DMS79 treated with DMSO at 0.1 percent for 48 hours (cell line): ENCODE measurements at regions not wholly inside any gene's neighbourhood (a gene's known extent, or its start where the extent isn't known, plus 50 kb on each side); places are given as distances from the start of the nearest gene placed in this dataset.

Experiments used
- DNase-seq: peaks from one replicate; lab custom pipeline; 2025; lab: John Stamatoyannopoulos, UW

DNA sequence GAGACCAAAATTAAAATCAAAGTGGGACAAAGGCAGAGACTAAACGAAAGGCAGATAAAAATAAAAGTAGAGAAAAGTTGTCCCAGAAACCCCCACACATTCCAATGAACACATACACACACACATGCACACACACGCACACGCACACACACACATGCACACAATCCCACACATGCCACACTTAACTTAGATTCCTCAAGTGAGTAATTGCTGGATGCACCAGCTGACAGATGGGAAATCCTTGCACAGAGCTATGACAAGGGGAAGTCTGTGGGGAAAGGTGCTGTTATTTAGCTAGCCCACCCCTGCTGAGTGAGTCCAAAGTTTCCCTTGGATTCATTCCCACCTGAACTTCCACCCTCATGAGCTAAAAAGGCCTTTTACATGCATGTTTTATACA lies 233.9 kb downstream of the RAB28 start:
- DNase-seq = no peak

DNA sequence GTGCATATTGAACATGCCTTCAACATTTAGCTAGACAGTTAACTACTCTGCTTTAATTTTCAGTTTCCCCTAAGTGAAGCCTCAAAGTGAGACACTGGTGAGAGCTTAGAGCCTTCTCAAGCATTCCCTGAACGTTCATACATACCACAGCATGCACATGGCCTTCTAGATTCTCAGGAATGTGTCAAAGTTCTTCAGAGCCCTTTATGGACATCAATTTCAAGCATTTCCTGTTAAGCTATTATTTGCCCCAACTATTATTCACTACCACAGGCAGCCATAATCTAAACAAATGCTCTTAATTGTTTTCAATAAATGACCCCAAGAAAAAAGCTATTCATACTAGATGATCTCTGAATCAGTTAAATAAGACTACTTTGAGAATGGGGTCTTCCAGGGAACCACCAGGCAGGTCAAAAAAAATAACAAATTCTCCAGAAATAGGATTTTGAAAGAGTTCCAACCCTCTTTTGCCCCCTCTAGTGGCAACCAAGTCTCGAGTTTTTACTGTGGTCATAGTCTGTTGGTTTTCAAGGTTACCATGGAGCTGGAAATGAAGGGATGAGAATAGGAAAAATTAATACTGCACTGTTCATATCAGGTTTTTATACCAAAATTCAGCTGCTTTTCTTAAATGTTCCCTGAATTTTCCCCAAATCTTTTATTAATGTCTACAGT lies 235.4 kb downstream of the RAB28 start:
- DNase-seq = no peak

DNA sequence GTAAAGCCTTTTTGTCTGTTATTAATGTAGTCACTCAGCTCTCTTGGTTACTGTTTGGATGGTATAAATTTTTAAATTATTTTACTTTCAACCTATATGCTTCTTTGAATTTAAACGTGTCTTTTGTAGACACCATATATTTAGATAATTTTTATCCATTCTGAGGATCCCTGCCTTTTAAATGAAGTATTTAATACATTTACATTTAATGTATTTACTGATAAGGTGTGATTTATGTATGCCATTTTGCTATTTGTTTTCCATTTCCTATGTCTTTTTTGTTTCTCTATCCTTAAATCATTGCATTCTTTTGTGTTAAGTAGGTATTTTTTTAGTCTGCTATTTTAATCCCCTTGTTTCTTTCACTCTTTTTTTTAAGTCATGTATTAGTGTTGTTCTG lies 238.0 kb downstream of the RAB28 start:
- DNase-seq = no peak

DNA sequence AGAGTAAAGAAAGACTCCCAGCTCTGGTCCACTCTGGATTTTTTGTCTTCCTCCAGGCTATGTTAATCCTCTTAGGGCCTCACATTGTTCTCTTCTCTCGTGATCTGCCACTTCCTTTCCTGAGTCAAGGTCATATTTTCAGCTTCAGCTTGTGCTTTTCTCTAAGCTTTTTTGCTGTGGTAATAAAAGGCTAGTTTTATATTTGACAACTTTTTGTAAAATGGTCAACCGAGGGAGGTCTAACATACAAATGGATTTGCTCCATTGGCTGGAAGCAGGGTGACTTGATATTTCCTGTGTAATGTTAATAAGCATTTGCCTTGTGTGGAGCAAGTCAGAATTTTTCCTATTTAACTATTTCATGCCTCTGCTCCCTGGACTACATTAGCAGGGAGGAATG lies 239.7 kb downstream of the RAB28 start:
- no peak for DNase-seq

DNA sequence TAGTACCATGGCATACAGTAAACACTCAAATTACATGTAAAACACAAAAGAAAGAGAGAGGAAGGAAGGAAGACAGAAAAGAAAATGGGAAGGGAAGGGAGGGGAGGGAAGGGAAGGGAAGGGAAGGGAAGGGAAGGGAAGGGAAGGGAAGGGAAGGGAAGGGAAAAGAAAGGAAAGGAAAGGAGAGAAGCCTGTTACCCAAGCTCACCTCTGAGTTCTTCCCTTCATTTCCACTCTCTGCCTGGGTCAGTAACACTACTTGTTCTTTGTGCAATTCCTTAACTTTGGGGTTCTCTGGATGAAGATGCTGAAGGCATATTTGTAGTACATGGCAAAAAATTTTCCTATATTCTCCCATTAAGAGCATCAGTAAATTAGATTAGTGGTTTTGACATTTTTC lies 241.0 kb downstream of the RAB28 start:
- no peak for DNase-seq

DNA sequence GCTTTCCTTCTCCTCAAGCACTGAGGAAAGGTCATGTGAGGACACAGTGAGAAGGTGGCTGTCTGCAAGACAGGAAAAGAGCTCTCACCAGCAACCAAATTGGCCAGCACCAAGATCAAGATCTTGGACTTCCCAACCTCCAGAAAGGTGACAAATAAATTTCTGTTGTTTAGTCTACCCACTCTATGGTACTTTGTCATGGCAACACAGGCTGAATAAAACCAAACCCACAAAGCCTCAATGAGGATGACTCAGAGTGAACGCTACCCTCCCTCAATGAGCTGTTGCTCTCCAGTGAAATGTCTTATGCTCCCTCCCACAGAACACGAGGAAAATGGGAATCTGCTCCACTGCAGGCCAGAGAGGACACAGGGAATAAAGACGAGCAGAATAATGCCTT lies 244.1 kb downstream of the RAB28 start:
- no peak for DNase-seq

DNA sequence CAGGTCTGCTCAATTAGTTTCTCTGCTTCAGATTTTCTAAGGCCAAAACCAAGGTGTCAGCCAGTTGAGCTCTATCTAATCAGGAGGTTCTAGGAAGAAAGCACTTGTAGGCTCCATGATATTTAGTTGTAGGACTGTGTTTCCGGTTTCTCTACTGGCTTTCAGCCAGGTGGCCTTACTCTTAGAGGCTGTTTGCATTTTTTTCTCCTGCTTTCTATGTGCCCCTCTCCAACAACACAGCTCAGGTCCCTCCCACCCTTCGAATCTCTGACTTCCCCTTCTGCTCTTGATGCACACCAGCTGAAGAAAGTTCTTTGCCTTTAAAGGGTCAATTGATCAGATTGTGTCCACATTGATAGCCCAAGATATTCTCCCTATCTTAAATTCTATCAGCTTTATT lies 245.2 kb downstream of the RAB28 start:
- no peak for DNase-seq

DNA sequence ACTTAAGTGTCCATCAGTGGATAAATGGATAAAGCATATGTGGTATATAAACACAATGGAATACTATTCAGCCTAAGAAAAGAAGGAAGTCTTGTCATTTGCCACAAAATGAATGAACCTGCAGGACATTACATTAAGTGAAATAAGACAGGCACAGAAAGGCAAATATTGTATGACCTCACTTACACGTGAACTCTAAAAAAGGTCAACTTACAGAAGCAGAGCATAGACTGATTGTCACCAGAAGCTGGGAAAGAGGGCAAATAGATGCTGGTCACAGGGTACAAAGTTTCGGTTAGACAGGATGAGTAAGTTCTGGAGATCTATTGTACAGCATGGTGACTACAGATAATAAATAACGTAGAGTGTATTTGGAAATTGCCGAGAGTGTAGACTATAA lies 247.7 kb downstream of the RAB28 start:
- no peak for DNase-seq

DNA sequence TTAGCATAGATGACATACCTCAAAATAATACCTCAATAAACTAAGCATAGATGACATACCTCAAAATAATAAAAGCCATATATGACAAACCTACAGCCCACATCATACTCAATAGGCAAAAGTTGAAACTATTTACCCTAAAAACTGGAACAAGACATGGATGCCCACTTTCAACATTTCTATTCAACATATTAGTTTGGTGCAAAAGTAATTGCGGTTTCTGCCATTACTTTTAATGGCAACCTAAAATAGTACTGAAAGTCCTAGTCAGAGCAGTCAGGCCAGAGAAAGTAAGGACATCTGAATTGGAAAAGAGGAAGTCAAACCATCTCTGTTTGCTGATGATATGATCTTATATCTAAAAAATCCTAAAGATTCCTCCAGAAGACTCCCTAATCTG lies 250.4 kb downstream of the RAB28 start:
- DNase-seq = no peak

DNA sequence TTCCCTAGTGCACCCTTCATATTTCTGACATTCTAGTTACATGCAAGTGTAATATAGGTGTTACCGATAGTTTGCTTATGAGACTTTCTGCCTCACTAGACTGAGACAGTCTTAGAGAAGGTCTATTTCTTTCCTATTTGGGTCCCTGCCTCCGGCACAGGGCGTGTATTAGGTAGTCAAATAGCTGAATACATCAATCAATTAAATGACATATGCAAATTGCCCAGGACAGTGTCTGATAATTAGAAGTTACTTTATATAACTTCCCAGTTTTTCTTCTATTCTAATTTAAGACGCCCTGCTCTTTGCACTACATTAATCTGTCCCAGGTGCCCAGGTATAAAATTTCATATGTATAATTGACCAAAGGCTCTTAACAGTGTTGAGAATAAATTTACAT lies 264.2 kb downstream of the RAB28 start:
- no peak for DNase-seq

DNA sequence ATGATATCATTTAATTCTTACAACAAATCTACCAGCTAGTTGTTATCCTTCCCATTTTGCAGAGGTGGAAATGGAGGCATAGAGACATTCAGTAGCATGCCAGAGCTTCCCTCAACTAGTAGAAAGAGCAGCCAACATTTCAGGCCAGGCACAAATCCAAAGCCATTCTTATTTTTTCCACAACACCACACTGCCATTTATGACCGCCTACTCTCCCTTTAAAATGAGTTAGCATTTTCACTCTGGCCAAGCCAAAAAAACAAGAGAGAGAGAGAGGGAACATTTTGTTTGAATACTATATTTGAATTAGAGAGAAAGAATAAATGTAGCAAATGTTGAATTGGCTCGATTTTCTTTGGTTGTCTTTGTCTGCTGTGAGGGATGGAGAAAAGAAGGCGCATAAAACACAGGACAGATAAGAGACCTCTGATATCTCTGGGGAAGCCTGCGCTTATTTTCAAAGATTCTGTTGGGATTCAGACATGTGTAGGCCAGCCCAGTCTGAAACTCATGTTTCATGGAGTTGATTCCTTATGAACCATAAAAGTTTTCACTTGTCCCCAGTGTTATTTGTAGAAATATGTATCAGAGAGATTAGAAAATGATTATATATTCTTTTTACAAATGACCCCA lies 265.7 kb downstream of the RAB28 start:
- no peak for DNase-seq

DNA sequence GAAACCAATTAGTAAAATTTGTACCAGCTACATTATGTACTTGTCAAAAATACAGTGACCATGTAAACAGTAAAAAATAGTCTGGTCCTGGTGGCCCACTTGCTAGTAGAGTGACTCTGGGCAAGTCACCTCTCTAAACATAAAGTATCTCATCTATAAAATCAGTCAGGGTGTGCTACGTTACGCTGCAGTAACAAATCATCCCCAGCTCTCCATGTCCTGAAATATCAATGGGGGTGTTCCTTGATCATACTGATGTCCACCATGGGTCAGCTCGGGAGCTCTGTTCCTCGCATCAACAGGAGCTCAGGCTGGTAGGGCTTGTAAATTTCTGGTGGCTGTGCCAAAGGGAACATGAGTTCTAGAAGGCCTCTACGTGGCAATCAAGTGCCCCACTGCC lies 268.6 kb downstream of the RAB28 start:
- DNase-seq = no peak

DNA sequence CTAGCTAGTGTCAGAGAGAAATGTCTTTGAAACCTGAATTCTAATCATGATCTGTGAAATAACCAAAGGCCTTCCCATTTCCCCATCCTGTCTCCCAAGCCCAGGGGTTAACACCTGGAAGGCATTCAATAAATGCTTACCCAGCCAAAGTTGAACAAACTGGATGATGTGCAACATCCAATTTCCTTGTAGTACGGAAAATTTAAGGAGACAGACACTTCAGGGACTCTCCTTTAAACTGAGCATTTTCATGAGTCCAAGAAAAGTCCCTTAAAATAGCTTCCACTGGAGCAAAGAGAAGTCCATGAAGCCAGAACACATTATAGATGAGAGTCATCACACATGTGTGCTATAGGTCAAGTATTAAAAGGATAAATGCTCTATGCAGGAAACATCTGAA lies 271.2 kb downstream of the RAB28 start:
- DNase-seq = no peak

DNA sequence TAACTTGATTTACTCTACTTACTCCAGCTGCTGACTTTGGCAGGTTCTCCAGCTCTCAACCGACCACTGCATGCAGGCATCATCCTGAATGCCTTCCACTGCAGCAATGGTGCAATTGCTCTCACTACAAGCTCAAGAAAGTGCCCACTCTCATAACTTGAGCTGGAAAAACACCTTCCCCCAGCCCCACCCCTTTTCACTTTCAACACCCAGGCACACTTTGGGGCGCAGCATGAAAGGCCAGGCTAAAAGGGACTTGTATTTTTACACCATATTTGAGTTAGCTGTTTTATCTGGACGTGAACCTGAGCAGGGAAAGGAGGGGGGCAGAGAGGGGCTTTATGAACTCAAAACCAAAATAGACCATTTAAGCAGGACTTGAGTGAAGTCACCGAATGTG lies 274.5 kb downstream of the RAB28 start:
- DNase-seq = no peak

DNA sequence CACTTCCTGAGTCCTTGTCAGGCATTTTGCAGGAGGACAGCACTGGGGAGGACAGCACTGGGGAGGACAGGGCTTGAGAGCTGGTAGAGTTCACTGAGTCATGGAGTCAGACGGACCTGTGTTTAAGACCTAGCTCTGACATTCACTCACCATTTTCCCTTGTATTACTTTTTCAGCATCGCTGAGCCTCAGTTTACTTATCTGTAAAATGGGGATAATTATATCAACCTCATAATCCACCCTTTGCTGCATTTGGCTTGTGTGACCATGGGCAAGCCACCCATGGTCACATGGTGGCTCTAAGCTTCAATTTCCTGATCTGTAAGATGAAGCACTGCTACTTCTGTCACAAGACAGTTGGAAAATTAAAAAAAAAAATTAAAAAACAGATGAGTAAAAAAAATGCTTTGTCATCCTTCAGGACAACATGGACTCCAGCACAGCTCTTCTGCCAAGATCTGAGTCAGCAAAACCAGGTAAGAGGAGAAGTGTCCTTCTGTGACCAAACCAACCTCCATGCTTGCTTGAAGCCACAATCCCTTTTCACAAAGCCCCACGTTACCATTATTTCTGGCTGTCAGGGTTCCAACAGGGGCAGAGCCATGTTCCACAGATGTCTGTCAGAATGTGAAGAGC lies 275.5 kb downstream of the RAB28 start:
- no peak for DNase-seq

DNA sequence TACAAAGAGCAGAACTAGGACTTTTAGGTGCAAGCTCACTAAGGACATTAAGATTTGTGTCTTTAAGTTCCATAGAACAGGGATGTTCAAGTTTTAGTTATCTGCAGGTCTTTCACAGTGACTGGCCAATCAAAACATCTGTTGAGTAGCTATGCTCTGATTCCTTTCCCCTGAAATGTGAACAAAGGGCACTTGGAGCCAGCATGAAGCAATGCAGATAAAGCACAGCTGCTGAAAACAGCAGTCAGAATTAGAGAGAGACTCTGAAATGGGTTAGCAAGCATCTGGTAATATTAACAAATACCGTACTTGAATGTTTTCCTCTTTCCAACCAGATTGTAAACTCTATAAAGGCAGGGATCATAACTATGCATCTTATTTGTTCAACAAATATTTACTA lies 276.9 kb downstream of the RAB28 start:
- no peak for DNase-seq

DNA sequence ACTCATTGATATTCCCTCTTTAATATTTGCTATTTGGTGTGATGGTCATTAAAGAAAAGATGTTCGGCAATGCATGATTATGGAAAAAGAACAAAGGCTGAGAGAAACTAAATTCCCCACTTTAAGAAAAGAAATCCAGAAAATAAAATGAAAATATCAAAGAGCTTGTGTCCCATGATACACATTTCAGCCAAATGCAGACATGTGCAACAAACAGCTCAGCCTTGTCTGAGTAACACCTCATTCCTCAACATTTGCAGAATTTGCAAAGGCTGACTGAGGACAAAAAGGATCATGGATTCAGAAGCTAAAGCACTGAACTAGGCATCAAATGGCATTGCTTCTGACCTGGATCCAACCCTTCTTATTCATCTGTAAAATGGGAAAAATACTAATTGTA lies 281.0 kb downstream of the RAB28 start:
- no peak for DNase-seq

DNA sequence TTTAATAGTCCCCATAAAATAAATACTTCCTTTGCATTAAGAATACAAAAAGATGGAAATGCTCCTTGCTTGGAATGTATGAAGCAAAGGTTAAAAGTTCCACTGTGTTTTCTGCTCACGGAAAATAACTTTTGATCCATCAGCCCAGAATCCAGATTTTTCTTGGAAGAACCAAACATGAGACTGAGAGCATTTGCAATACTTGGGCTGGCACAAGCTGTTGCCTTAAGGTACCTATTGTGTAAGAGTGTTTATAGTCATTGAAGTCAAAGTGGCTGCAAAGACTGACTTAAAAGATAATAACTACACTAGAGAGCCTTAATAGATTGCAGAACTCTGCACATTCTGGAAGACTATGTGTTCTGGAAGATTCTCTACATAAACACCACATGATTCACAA lies 281.4 kb downstream of the RAB28 start:
- DNase-seq = no peak

DNA sequence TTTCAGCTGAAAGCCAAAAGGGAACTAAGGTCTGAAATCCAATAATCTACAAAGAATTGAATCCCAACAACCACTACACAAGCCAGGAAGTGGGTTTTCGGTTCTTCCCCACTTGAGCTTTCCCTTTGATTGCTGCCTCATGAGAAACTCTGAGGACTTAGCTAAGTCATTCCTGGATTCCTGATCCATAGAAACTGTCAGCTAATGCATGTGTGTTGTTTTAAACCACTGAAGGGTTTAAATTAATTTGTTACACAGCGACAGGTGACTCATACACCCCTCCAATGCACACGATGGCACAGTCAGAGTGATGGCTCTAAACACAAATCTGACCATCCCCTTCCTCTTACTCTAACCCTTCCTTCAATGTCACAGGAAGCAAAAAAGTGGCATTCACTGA lies 282.9 kb downstream of the RAB28 start:
- no peak for DNase-seq

DNA sequence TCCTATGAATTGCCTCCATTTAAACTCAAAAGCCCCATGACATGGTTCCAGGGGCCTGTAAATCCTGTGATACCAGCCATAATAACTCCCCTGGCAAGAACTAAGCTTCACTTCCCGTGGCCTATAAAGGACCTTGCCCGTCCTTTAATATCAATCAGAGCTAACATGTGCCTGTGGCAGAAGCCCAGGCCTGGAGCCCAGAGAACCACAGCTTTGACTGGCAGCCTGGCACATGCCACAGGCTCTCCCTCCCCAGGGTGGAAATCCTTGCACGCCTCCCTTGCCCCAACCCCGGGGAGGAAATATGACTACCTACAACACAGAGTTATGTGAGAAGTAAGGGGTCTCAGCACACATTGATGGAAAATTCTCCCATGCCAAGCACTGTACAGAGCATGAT lies 287.4 kb downstream of the RAB28 start:
- no peak for DNase-seq

DNA sequence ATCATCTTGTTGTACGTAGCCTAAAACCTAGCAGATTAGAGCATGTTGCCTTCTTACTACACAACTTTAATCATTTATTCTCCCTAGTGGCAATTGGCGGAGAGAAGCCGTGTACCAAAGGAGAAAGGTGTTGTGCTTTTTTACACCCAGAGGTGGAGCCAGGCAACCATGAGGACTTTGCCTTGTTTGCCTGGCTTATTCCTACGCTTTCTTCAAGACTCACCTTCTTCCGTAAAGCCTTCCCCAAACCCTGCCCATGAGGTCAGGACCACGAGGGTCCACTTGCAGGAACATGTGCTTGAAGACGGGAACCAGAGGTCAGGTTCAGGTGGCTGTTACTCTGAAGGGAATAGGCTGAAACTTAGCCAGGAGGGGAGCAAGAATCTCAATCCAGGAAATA lies 290.5 kb downstream of the RAB28 start:
- no peak for DNase-seq

DNA sequence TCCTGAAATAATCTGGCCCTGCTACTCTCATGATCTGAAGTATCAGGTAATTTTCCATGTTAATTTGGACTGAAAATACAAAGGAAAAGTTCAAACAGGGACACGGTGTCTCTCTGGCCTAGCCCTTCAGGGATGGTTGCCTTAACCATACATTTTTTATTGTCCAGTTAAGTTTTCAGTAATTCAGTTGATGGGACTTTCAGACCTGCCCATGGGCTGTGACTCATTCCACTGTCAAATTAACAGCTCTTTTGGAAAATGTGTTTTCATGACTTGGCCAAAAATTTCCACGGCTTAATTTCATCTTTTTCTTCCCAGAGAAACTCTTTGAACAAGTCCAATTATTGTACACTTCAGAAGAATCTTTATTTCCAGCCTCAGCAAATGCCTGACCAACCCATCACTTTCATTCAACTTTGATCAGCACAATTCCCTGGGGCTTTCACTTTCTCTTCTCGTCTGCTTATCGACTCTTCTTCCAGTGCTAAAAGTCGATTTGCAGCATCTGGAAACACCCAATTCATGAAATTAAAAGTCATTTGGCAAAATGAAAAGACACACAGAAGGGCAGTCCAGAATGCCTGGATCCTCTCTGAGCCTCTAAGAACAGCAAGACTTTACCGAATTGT lies 293.9 kb downstream of the RAB28 start:
- no peak for DNase-seq

DNA sequence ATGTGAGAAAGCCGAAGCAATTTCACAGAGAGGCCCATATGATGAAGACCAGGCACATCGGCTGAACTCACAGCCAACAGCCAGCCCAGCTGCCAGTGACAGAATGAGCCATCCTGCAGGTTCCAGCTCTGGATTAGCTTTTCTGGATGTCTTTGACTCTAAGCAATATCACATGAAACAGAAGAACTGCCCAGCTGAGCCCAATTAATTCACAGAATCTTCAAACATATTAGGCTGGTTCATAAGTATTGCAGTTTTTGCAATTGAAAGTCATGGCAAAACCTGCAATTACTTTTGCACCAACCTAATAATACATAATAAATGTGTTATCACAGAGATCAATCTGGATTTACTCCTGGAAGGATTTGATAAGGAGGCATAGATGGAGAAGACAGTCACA lies 299.9 kb downstream of the RAB28 start:
- no peak for DNase-seq
